Trophoblast cell (in vitro differentiated cells and primary cell): ENCODE measurements at regions not wholly inside any gene's neighbourhood (a gene's known extent, or its start where the extent isn't known, plus 50 kb on each side); places are given as distances from the start of the nearest gene placed in this dataset.
"Not testable (repeated sequence)": the region's sequence is repeated elsewhere in the genome, so short reads cannot be mapped to it uniquely, and the experiment has no call there.

Experiments used
- DNase-seq, 2 donors: peaks; one replicate each; pipeline ENCODE4 v3.0.0-alpha.2; 2016
- H2AFZ ChIP-seq: 2 replicates; pipeline ENCODE4 v1.6.1; 2013; ENCODE audit warnings: low read length, moderate library complexity, mild to moderate bottlenecking; ENCODE audit not compliant: insufficient read depth, poor library complexity
- H2AK5ac ChIP-seq: 2 replicates; pipeline ENCODE4 v1.6.1; 2013; ENCODE audit warnings: mild to moderate bottlenecking, low read length
- H2BK120ac ChIP-seq: 2 replicates; pipeline ENCODE4 v1.6.1; 2013; ENCODE audit warnings: low read length, mild to moderate bottlenecking, moderate library complexity; ENCODE audit not compliant: insufficient read depth, poor library complexity
- H2BK12ac ChIP-seq: 2 replicates; pipeline ENCODE4 v1.6.1; 2013; ENCODE audit warnings: mild to moderate bottlenecking, low read length, moderate library complexity
- H2BK5ac ChIP-seq: 2 replicates; pipeline ENCODE4 v1.6.1; 2013; ENCODE audit warnings: low read length, low read depth, moderate library complexity, mild to moderate bottlenecking; ENCODE audit not compliant: poor library complexity
- H3K14ac ChIP-seq: 2 replicates; pipeline ENCODE4 v1.6.1; 2013; ENCODE audit warnings: mild to moderate bottlenecking, low read length
- H3K18ac ChIP-seq: 2 replicates; pipeline ENCODE4 v1.6.1; 2013; ENCODE audit warnings: mild to moderate bottlenecking, low read length
- H3K23ac ChIP-seq: 2 replicates; pipeline ENCODE4 v1.6.1; 2013; ENCODE audit warnings: low read length
- H3K27ac ChIP-seq: 2 replicates; pipeline ENCODE4 v1.5.1; 2013; ENCODE audit warnings: low read depth, mild to moderate bottlenecking, inconsistent platforms, low read length, moderate library complexity
- H3K27me3 ChIP-seq: 2 replicates; pipeline ENCODE4 v1.6.1; 2013; ENCODE audit warnings: inconsistent platforms, mild to moderate bottlenecking, low read length, moderate library complexity; ENCODE audit not compliant: insufficient read depth
- H3K36me3 ChIP-seq, 2 experiments: 1 replicate in 1 of 2; 2 replicates in 1 of 2; pipeline ENCODE4 v1.6.1; 2013; ENCODE audit warnings: low read length in 2 of 2, mild to moderate bottlenecking in 2 of 2, moderate library complexity in 1 of 2; ENCODE audit not compliant: insufficient read depth in 2 of 2, control insufficient read depth in 1 of 2
- H3K4ac ChIP-seq: 2 replicates; pipeline ENCODE4 v1.6.1; 2013; ENCODE audit warnings: low read depth, mild to moderate bottlenecking, low read length, moderate library complexity
- H3K4me1 ChIP-seq, 2 experiments: 1 replicate in 1 of 2; 2 replicates in 1 of 2; pipeline ENCODE4 v1.6.1; 2013; ENCODE audit warnings: low read length in 2 of 2, mild to moderate bottlenecking in 2 of 2, moderate library complexity in 1 of 2; ENCODE audit not compliant: insufficient read depth in 2 of 2, control insufficient read depth in 1 of 2
- H3K4me2 ChIP-seq: 2 replicates; pipeline ENCODE4 v1.6.1; 2013; ENCODE audit warnings: inconsistent platforms, mild to moderate bottlenecking, low read length, moderate library complexity
- H3K4me3 ChIP-seq: 2 replicates; pipeline ENCODE4 v1.5.1; 2013; ENCODE audit warnings: mild to moderate bottlenecking, low read depth, low read length, inconsistent platforms
- H3K79me1 ChIP-seq: one replicate; pipeline ENCODE4 v1.6.1; 2013; ENCODE audit warnings: low read length
- H3K79me2 ChIP-seq: 2 replicates; pipeline ENCODE4 v1.6.1; 2013; ENCODE audit warnings: low read length, mild to moderate bottlenecking; ENCODE audit not compliant: control insufficient read depth, insufficient read depth, poor library complexity
- H3K9ac ChIP-seq: 2 replicates; pipeline ENCODE4 v1.6.1; 2013; ENCODE audit warnings: mild to moderate bottlenecking, low read length
- H3K9me3 ChIP-seq: 2 replicates; pipeline ENCODE4 v1.6.1; 2013; ENCODE audit warnings: low read depth, mild to moderate bottlenecking, control low read depth, inconsistent platforms, low read length; ENCODE audit not compliant: insufficient read depth
- H4K12ac ChIP-seq: 2 replicates; pipeline ENCODE4 v1.6.1; 2013; ENCODE audit warnings: low read depth, mild to moderate bottlenecking, low read length, moderate library complexity
- H4K8ac ChIP-seq: 2 replicates; pipeline ENCODE4 v1.6.1; 2013; ENCODE audit warnings: low read depth, mild to moderate bottlenecking, low read length, moderate library complexity
- H4K91ac ChIP-seq: one replicate; pipeline ENCODE4 v1.6.1; 2013; ENCODE audit warnings: low read depth, mild to moderate bottlenecking, low read length, moderate library complexity
- WGBS: extraction: QIAGEN DNeasy Blood & Tissue Kit; methylation state at CpG from one replicate; pipeline ENCODE4 v1.1.7; 2013; ENCODE audit warnings: missing lambda C conversion rate; ENCODE audit not compliant: insufficient read length, insufficient coverage; ENCODE audit errors: extremely low coverage; 5-methylcytosine and 5-hydroxymethylcytosine counted together

- H4K91ac ChIP-seq, H3K27ac ChIP-seq, H2BK5ac ChIP-seq, H2BK120ac ChIP-seq, H3K4me1 ChIP-seq, H3K9me3 ChIP-seq, DNase-seq, H3K4me2 ChIP-seq, H3K4ac ChIP-seq, H3K14ac ChIP-seq, H3K4me3 ChIP-seq, H4K8ac ChIP-seq, H2AFZ ChIP-seq, H3K79me1 ChIP-seq, H3K27me3 ChIP-seq, H4K12ac ChIP-seq, H3K36me3 ChIP-seq, H3K18ac ChIP-seq, H2BK12ac ChIP-seq, H3K9ac ChIP-seq, H3K23ac ChIP-seq, H2AK5ac ChIP-seq, H3K79me2 ChIP-seq: not testable (repeated sequence)
- no CpG with 5 or more reads among the region's 3 CpGs for WGBS
Observed at GRCh38 chr7:35961260-35961659, 160.4 kb downstream of the SEPTIN7 start.

DNA sequence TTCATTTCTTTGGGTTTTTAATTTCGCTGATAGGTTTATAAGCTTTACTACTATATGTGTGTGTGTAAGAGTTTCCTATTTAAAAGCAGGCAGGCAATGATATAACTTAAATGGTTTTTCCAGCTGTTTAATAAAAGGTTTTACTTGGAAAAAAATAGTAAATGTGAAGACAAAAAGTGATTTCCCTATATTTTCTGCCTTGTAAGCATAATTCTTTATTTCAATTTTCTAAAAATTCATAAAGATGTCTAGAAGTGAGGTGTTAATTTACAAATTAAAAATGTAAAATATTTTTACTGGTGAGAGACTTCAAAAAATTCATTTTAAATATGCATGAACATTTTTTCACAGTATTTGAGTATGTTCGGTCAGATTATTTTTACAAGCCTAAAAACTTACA, 161.8 kb downstream of the SEPTIN7 start:
- not testable (repeated sequence) for H4K12ac ChIP-seq

DNA sequence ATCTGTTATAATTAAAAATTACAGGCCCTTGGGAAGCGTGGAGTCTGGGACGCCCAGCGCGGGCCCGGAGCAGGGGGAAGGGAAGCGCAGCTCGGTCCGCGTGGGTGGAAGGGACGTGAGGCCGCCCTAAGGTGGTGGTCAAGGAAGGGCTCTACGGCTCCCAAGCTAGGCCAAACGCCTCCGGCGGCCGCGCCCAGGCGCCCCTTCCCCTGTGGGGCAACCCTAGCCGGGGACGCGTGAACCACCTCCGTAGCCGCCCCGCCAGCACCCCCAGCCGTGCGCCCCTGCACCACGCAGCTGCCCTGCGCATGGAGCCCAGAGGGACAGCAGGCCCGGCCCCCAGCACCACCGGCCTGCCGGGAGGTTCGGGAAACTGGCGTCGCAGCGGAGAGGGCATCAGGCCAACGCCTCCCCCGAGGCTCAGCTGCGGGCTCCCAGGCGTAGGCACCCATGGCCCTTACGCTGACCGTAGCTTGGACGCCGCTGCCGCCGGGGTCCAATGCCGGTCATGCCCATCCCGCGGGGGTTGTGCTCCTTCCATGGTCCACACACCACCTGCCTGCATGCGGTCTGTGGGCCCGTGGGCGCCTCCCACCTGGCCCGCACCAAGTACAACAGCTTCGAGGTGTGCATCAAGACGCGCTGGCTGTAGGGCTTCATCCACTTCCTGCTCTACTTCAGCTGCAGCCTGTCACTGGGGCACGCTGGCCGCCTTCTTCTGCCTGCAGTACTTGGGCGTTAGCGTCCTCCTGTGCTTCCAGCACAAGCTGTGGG, 166.7 kb downstream of the SEPTIN7 start:
- Histone ChIP-seq H2BK5ac (no peak overlapping the region), H4K91ac (no peak overlapping the region), H3K4ac (no peak overlapping the region), H3K23ac (no peak overlapping the region), H2BK120ac (no peak overlapping the region), H4K12ac (no peak overlapping the region), H2AK5ac (no peak overlapping the region), H3K4me3 (no peak overlapping the region), H2BK12ac (no peak overlapping the region), H3K27me3 (no peaks in the 10 kb centered on the region), H3K14ac (no peak overlapping the region), H3K27ac (no peak overlapping the region), H3K9ac (no peak overlapping the region), H3K4me2 (no peak overlapping the region), H3K9me3 (no peaks in the 10 kb centered on the region), H3K79me1 (no peaks in the 10 kb centered on the region), H2AFZ (no peak overlapping the region), H3K4me1 (no peaks in the 10 kb centered on the region), H3K79me2 (no peaks in the 10 kb centered on the region), H3K36me3 (no peaks in the 10 kb centered on the region), H4K8ac (no peak overlapping the region), H3K18ac (no peak overlapping the region)
- WGBS: no CpG with 5 or more reads among the region's 59 CpGs
- DNase-seq: no peak

More for the DNA sequence above, 161.8 kb downstream of the SEPTIN7 start:
- H3K4me3 ChIP-seq, DNase-seq, H2AK5ac ChIP-seq, H4K91ac ChIP-seq, H3K79me1 ChIP-seq, H4K8ac ChIP-seq, H3K4ac ChIP-seq, H2BK5ac ChIP-seq, H3K27ac ChIP-seq, H2BK12ac ChIP-seq, H3K27me3 ChIP-seq, H3K23ac ChIP-seq, H2AFZ ChIP-seq, H3K18ac ChIP-seq, H2BK120ac ChIP-seq, H3K4me2 ChIP-seq, H3K79me2 ChIP-seq, H3K36me3 ChIP-seq, H3K9me3 ChIP-seq, H3K9ac ChIP-seq, H3K14ac ChIP-seq, H3K4me1 ChIP-seq: not testable (repeated sequence)
- WGBS: no CpG with 5 or more reads among the region's 2 CpGs

DNA sequence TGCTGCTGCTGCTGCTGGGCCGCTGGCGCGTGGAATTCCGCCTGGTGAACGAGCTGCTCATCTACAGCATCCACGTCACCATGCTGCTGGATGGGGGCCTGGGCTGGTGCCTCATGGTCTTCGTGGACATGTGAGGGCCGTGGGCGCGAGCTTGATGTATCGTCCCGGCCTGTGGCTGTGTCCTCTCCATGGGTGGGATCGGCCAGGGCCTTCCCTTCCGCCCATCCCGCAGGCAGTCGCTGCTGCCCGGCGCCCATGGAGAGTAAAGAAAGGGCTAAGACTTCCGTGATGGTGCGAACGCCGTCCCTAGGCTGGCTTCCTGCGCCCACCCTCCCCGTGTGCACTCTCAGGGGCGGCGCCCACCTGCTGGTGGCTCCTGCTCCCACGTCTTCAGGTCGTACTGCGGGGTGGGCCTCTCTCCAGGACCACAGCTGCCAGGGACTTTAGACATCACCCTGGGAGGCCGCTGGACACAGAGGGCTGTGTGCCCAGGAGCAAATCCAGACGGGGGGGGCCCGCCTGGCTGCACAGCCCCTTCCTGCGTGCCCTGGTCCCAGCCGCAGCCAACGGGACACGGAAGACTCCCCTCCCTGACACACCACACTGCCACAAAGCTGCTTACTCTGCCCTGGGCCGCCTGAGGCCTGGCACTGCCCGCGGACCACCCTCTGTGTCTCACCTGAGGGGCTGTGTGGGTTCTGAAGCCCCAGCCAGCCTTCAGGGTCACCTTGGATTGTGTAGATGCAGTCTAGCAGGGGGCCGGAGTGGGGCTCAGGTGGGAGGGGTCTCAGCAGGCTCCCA, 167.5 kb downstream of the SEPTIN7 start:
- no peaks in the 10 kb centered on the region for H3K79me1 ChIP-seq
- no peak overlapping the region for H4K91ac ChIP-seq
- no peaks in the 10 kb centered on the region for H3K4me1 ChIP-seq
- no peak overlapping the region for H2AFZ ChIP-seq
- H3K79me2 ChIP-seq: no peaks in the 10 kb centered on the region
- H3K27me3 ChIP-seq: no peaks in the 10 kb centered on the region
- no peak overlapping the region for H3K9ac ChIP-seq
- no CpG with 5 or more reads among the region's 40 CpGs for WGBS
- H2BK12ac ChIP-seq: no peak overlapping the region
- no peak overlapping the region for H3K27ac ChIP-seq
- no peak overlapping the region for H3K4me3 ChIP-seq
- no peak overlapping the region for H4K12ac ChIP-seq
- H3K18ac ChIP-seq: no peak overlapping the region
- no peaks in the 10 kb centered on the region for H3K36me3 ChIP-seq
- no peak overlapping the region for H3K14ac ChIP-seq
- no peak overlapping the region for H3K4ac ChIP-seq
- H2BK120ac ChIP-seq: no peak overlapping the region
- H4K8ac ChIP-seq: no peak overlapping the region
- no peaks in the 10 kb centered on the region for H3K9me3 ChIP-seq
- no peak overlapping the region for H3K23ac ChIP-seq
- H2AK5ac ChIP-seq: no peak overlapping the region
- H2BK5ac ChIP-seq: no peak overlapping the region
- no peak overlapping the region for H3K4me2 ChIP-seq
- no peak for DNase-seq
